ENCODE measurements at regions not wholly inside any gene's neighbourhood (a gene's known extent, or its start where the extent isn't known, plus 50 kb on each side); places are given as distances from the start of the nearest gene placed in this dataset.
"Not testable (repeated sequence)": the region's sequence is repeated elsewhere in the genome, so short reads cannot be mapped to it uniquely, and the experiment has no call there.

GRCh38 chr16:10280262-10281170 is 98.3 kb upstream of the GRIN2A start:
- H3K36me3 ChIP-seq: no peaks in the 10 kb centered on the region
- H3K27ac ChIP-seq: no peak overlapping the region

GRCh38 chr16:10282367-10282766 is 100.1 kb upstream of the GRIN2A start:
- no peak overlapping the region for H3K9ac ChIP-seq (ENCODE audit: low read depth in 2 of 2, low read length in 2 of 2)
- no peak overlapping the region for H3K4me3 ChIP-seq
- DNase-seq: no peak
- H3K9me3 ChIP-seq: no peaks in the 10 kb centered on the region
- no peaks in the 10 kb centered on the region for H3K27me3 ChIP-seq
- intact Hi-C loops (cut with DNase I): no loop called here
- no peaks in the 10 kb centered on the region for H3K36me3 ChIP-seq
- TF ChIP-seq CTCF (IDR thresholded peaks at IDR 0.05): no peak
- H3K27ac ChIP-seq: no peak overlapping the region
- no peaks in the 10 kb centered on the region for H3K4me1 ChIP-seq

More at GRCh38 chr16:10280262-10281170, 98.3 kb upstream of the GRIN2A start:
- TF ChIP-seq CTCF (IDR thresholded peaks at IDR 0.05): no peak
- Histone ChIP-seq H3K27me3 (no peaks in the 10 kb centered on the region), H3K4me3 (no peak overlapping the region), H3K9ac (ENCODE audit: low read depth in 2 of 2, low read length in 2 of 2) (no peak overlapping the region), H3K9me3 (no peaks in the 10 kb centered on the region), H3K4me1 (no peaks in the 10 kb centered on the region)
- intact Hi-C loops (cut with DNase I): no loop called here
- no peak for DNase-seq

- intact Hi-C loops (cut with DNase I); H3K9ac ChIP-seq (ENCODE audit: low read depth in 2 of 2, low read length in 2 of 2); H3K9me3 ChIP-seq; H3K4me1 ChIP-seq; H3K36me3 ChIP-seq; DNase-seq; H3K27me3 ChIP-seq; H3K27ac ChIP-seq; H3K4me3 ChIP-seq: not testable (repeated sequence)
These were observed 101.0 kb upstream of the GRIN2A start for GRCh38 chr16:10283246-10283645.

GRCh38 chr16:10290467-10291105 is 95.3 kb upstream of the ATF7IP2 start:
- DNase-seq; H3K9me3 ChIP-seq; H3K27me3 ChIP-seq; H3K9ac ChIP-seq (ENCODE audit: low read depth in 2 of 2, low read length in 2 of 2); H3K36me3 ChIP-seq; H3K4me3 ChIP-seq; H3K27ac ChIP-seq; H3K4me1 ChIP-seq; intact Hi-C loops (cut with DNase I): not testable (repeated sequence)

- H3K9ac ChIP-seq (ENCODE audit: low read depth in 2 of 2, low read length in 2 of 2); intact Hi-C loops (cut with DNase I); DNase-seq; H3K27me3 ChIP-seq; H3K4me1 ChIP-seq; H3K9me3 ChIP-seq; H3K4me3 ChIP-seq; H3K27ac ChIP-seq; H3K36me3 ChIP-seq: not testable (repeated sequence)
These were observed 93.7 kb upstream of the ATF7IP2 start for GRCh38 chr16:10292197-10292596.

GRCh38 chr16:10292976-10293375 is 92.9 kb upstream of the ATF7IP2 start:
- H3K4me3 ChIP-seq; H3K9me3 ChIP-seq; H3K27ac ChIP-seq; H3K27me3 ChIP-seq; H3K36me3 ChIP-seq; H3K9ac ChIP-seq (ENCODE audit: low read depth in 2 of 2, low read length in 2 of 2); intact Hi-C loops (cut with DNase I); H3K4me1 ChIP-seq; DNase-seq: not testable (repeated sequence)

- intact Hi-C loops (cut with DNase I); H3K9me3 ChIP-seq; H3K9ac ChIP-seq (ENCODE audit: low read depth in 2 of 2, low read length in 2 of 2); DNase-seq; H3K4me3 ChIP-seq; H3K27me3 ChIP-seq; H3K36me3 ChIP-seq; H3K4me1 ChIP-seq; H3K27ac ChIP-seq: not testable (repeated sequence)
These were observed 91.7 kb upstream of the ATF7IP2 start for GRCh38 chr16:10294153-10294552.

- Histone ChIP-seq H3K9me3 (no peaks in the 10 kb centered on the region), H3K9ac (ENCODE audit: low read depth in 2 of 2, low read length in 2 of 2) (no peak overlapping the region), H3K4me1 (no peaks in the 10 kb centered on the region), H3K27ac (no peak overlapping the region), H3K36me3 (no peaks in the 10 kb centered on the region), H3K27me3 (no peaks in the 10 kb centered on the region), H3K4me3 (no peak overlapping the region)
- intact Hi-C loops (cut with DNase I): no loop called here
- no peak for TF ChIP-seq CTCF (IDR thresholded peaks at IDR 0.05)
- DNase-seq: no peak
These were observed 88.9 kb upstream of the ATF7IP2 start for GRCh38 chr16:10296956-10297340.
